ENCODE measurements at regions not wholly inside any gene's neighbourhood (a gene's known extent, or its start where the extent isn't known, plus 50 kb on each side); places are given as distances from the start of the nearest gene placed in this dataset.

- no peak for TF ChIP-seq CTCF (IDR thresholded peaks at IDR 0.05)
- no peaks in the 10 kb centered on the region for H3K4me1 Mint-ChIP-seq
- intact Hi-C loops (cut with micrococcal nuclease), result no loop called here
These were observed 176.1 kb upstream of the PPARGC1A start for GRCh38 chr4:24065974-24066373.

GRCh38 chr4:24063731-24064130 is 173.9 kb upstream of the PPARGC1A start:
- no peak overlapping the region for H3K4me3 ChIP-seq (ENCODE audit: low read length)
- no peak for ATAC-seq
- H3K27ac ChIP-seq (ENCODE audit: low read length), result no peak overlapping the region
- H3K9me3 ChIP-seq (ENCODE audit: control insufficient read depth, insufficient read depth, low read length), result no peaks in the 10 kb centered on the region
- Mint-ChIP-seq H3K27me3 (ENCODE audit: low read depth in 2 of 2) (peaks cover 0 to 2% of the 10 kb centered on the region in 2 donors), H3K4me1 (no peaks in the 10 kb centered on the region), H3K36me3 (no peaks in the 10 kb centered on the region), H3K4me3 (no peak overlapping the region), H3K27ac (no peak overlapping the region), H3K9me3 (peaks cover 5 to 6% of the 10 kb centered on the region in 2 donors)
- no peaks in the 10 kb centered on the region for H3K36me3 ChIP-seq (ENCODE audit: control insufficient read depth, insufficient read depth, low read length)
- TF ChIP-seq CTCF (IDR thresholded peaks at IDR 0.05), result no peak
- DNase-seq, result no peak
- intact Hi-C loops (cut with micrococcal nuclease), result no loop called here
- no peaks in the 10 kb centered on the region for H3K4me1 ChIP-seq (ENCODE audit: control insufficient read depth, insufficient read depth, low read length)
- 86% methylated on average over 8 of the region's 8 CpGs for WGBS (ENCODE audit: insufficient coverage)
- H3K27me3 ChIP-seq (ENCODE audit: control insufficient read depth, insufficient read depth, low read length), result no peaks in the 10 kb centered on the region

More at GRCh38 chr4:24065974-24066373, 176.1 kb upstream of the PPARGC1A start:
- Histone ChIP-seq H3K4me1 (ENCODE audit: control insufficient read depth, insufficient read depth, low read length) (no peaks in the 10 kb centered on the region), H3K36me3 (ENCODE audit: control insufficient read depth, insufficient read depth, low read length) (no peaks in the 10 kb centered on the region), H3K27ac (ENCODE audit: low read length) (no peak overlapping the region), H3K27me3 (ENCODE audit: control insufficient read depth, insufficient read depth, low read length) (no peaks in the 10 kb centered on the region), H3K9me3 (ENCODE audit: control insufficient read depth, insufficient read depth, low read length) (no peaks in the 10 kb centered on the region), H3K4me3 (ENCODE audit: low read length) (no peak overlapping the region)
- Mint-ChIP-seq H3K27me3 (ENCODE audit: low read depth in 2 of 2) (peaks cover 0 to 2% of the 10 kb centered on the region in 2 donors), H3K36me3 (no peaks in the 10 kb centered on the region), H3K4me3 (no peak overlapping the region), H3K9me3 (peaks cover 6 to 8% of the 10 kb centered on the region in 2 donors), H3K27ac (no peak overlapping the region)
- DNase-seq, result no peak
- WGBS (ENCODE audit: insufficient coverage), result 74% methylated on average over 8 of the region's 9 CpGs
- ATAC-seq, result no peak

GRCh38 chr4:24060932-24061331 is 171.1 kb upstream of the PPARGC1A start:
- WGBS (ENCODE audit: insufficient coverage), result 82% methylated on average over 3 of the region's 3 CpGs
- Histone ChIP-seq H3K27ac (ENCODE audit: low read length) (no peak overlapping the region), H3K27me3 (ENCODE audit: control insufficient read depth, insufficient read depth, low read length) (no peaks in the 10 kb centered on the region), H3K4me1 (ENCODE audit: control insufficient read depth, insufficient read depth, low read length) (no peaks in the 10 kb centered on the region), H3K4me3 (ENCODE audit: low read length) (no peak overlapping the region), H3K36me3 (ENCODE audit: control insufficient read depth, insufficient read depth, low read length) (no peaks in the 10 kb centered on the region), H3K9me3 (ENCODE audit: control insufficient read depth, insufficient read depth, low read length) (no peaks in the 10 kb centered on the region)
- ATAC-seq, result no peak
- Mint-ChIP-seq H3K36me3 (peaks cover 8% of the 10 kb centered on the region), H3K4me3 (no peak overlapping the region), H3K4me1 (no peaks in the 10 kb centered on the region), H3K9me3 (peaks cover 8 to 10% of the 10 kb centered on the region in 2 donors), H3K27ac (no peak overlapping the region), H3K27me3 (ENCODE audit: low read depth in 2 of 2) (peaks cover 0 to 2% of the 10 kb centered on the region in 2 donors)
- no peak for TF ChIP-seq CTCF (IDR thresholded peaks at IDR 0.05)
- intact Hi-C loops (cut with micrococcal nuclease), result no loop called here
- no peak for DNase-seq

GRCh38 chr4:24059839-24060238 is 170.0 kb upstream of the PPARGC1A start:
- no peaks in the 10 kb centered on the region for H3K9me3 ChIP-seq (ENCODE audit: control insufficient read depth, insufficient read depth, low read length)
- no peaks in the 10 kb centered on the region for H3K4me1 ChIP-seq (ENCODE audit: control insufficient read depth, insufficient read depth, low read length)
- Mint-ChIP-seq H3K4me3 (no peak overlapping the region), H3K27ac (no peak overlapping the region), H3K4me1 (no peaks in the 10 kb centered on the region), H3K27me3 (ENCODE audit: low read depth in 2 of 2) (peaks cover 0 to 2% of the 10 kb centered on the region in 2 donors), H3K36me3 (peaks cover 8% of the 10 kb centered on the region), H3K9me3 (peaks cover 8 to 11% of the 10 kb centered on the region in 2 donors)
- DNase-seq (no peak), ATAC-seq (no peak)
- H3K27ac ChIP-seq (ENCODE audit: low read length), result no peak overlapping the region
- no peak for TF ChIP-seq CTCF (IDR thresholded peaks at IDR 0.05)
- intact Hi-C loops (cut with micrococcal nuclease), result no loop called here
- no peaks in the 10 kb centered on the region for H3K27me3 ChIP-seq (ENCODE audit: control insufficient read depth, insufficient read depth, low read length)
- WGBS (ENCODE audit: insufficient coverage), result 92% methylated on average over 5 of the region's 5 CpGs
- no peak overlapping the region for H3K4me3 ChIP-seq (ENCODE audit: low read length)
- no peaks in the 10 kb centered on the region for H3K36me3 ChIP-seq (ENCODE audit: control insufficient read depth, insufficient read depth, low read length)
